GM23338 (cell line): ENCODE measurements at regions not wholly inside any gene's neighbourhood (a gene's known extent, or its start where the extent isn't known, plus 50 kb on each side); places are given as distances from the start of the nearest gene placed in this dataset.

Experiments used
- ATAC-seq: fragments of 200-7000 bp; cut with Tn5 transposase; 3 replicates; pipeline ENCODE4 v1.9.1; 2020
- DNase-seq: peaks from one replicate; pipeline ENCODE4 v3.0.0-alpha.2; 2015; ENCODE audit warnings: low spot score
- H2AFZ ChIP-seq: fragments of 200-600 bp; sonication (generic); 2 replicates; pipeline ENCODE4 v1.8.0; 2016; ENCODE audit warnings: antibody characterized with exemption, mild to moderate bottlenecking, moderate library complexity
- H3F3A ChIP-seq: fragments of 200-600 bp; sonication (generic); replicated peaks from 2 replicates; pipeline ENCODE4 v1.8.0; 2017; ENCODE audit warnings: antibody characterized with exemption, mixed run types, low read depth
- H3K27ac ChIP-seq: fragments of 200-600 bp; sonication (generic); 2 replicates; pipeline ENCODE4 v1.6.1; 2016; ENCODE audit warnings: low read depth
- H3K27me3 ChIP-seq: fragments of 200-600 bp; sonication (generic); 2 replicates; pipeline ENCODE4 v1.8.0; 2016; ENCODE audit warnings: mild to moderate bottlenecking, mixed run types, moderate library complexity; ENCODE audit not compliant: insufficient read depth
- H3K36me3 ChIP-seq: fragments of 200-600 bp; sonication (generic); 2 replicates; pipeline ENCODE4 v1.8.0; 2016; ENCODE audit warnings: mild to moderate bottlenecking; ENCODE audit not compliant: insufficient read depth
- H3K4me1 ChIP-seq: fragments of 200-600 bp; sonication (generic); 2 replicates; pipeline ENCODE4 v1.8.0; 2016; ENCODE audit warnings: mild to moderate bottlenecking, moderate library complexity; ENCODE audit not compliant: insufficient read depth
- H3K4me2 ChIP-seq: fragments of 200-600 bp; sonication (generic); 2 replicates; pipeline ENCODE4 v1.7.1; 2017; ENCODE audit warnings: mixed run types
- H3K4me3 ChIP-seq: fragments of 200-600 bp; sonication (generic); 2 replicates; pipeline ENCODE4 v1.6.1; 2016; ENCODE audit warnings: mixed run types
- H3K79me2 ChIP-seq: fragments of 200-600 bp; sonication (generic); replicated peaks from 2 replicates; pipeline ENCODE4 v1.8.0; 2017; ENCODE audit warnings: mild to moderate bottlenecking; ENCODE audit not compliant: insufficient read depth
- H3K9me2 ChIP-seq: fragments of 200-600 bp; sonication (generic); 2 replicates; pipeline ENCODE4 v1.8.0; 2017; ENCODE audit not compliant: insufficient read depth
- H4K20me1 ChIP-seq: fragments of 200-600 bp; sonication (generic); replicated peaks from 2 replicates; pipeline ENCODE4 v1.8.0; 2017; ENCODE audit warnings: mild to moderate bottlenecking; ENCODE audit not compliant: insufficient read depth
- H3K27ac Mint-ChIP-seq: 2 replicates; pipeline ENCODE4 v1.8.0; 2020; ENCODE audit warnings: inconsistent platforms, mild to moderate bottlenecking, moderate library complexity, mixed read lengths
- H3K27me3 Mint-ChIP-seq: 3 replicates; pipeline ENCODE4 v1.8.0; 2022; ENCODE audit warnings: low read depth, mild to moderate bottlenecking, moderate library complexity, mixed read lengths, inconsistent platforms; ENCODE audit not compliant: insufficient read depth, poor library complexity
- H3K36me3 Mint-ChIP-seq: 3 replicates; pipeline ENCODE4 v1.8.0; 2021; ENCODE audit warnings: low read depth, mild to moderate bottlenecking, inconsistent platforms, moderate library complexity, mixed read lengths
- H3K4me1 Mint-ChIP-seq: 3 replicates; pipeline ENCODE4 v1.8.0; 2020; ENCODE audit warnings: mild to moderate bottlenecking, inconsistent platforms, mixed read lengths
- H3K4me3 Mint-ChIP-seq: 3 replicates; pipeline ENCODE4 v1.8.0; 2021; ENCODE audit warnings: moderate library complexity, mild to moderate bottlenecking, inconsistent platforms, mixed read lengths
- H3K9me3 Mint-ChIP-seq: 3 replicates; pipeline ENCODE4 v1.8.0; 2020; ENCODE audit warnings: moderate library complexity, mild to moderate bottlenecking, inconsistent platforms, mixed read lengths
- CREB1 ChIP-seq: fragments of 250-450 bp; sonication (Bioruptor Pico); IDR thresholded peaks from 2 replicates; pipeline ENCODE4 v1.5.0; 2020; ENCODE audit warnings: low read depth, mild to moderate bottlenecking, moderate library complexity
- CTCF ChIP-seq, 2 experiments: fragments of 200-600 bp in 1 of 2; sonication (generic) in 1 of 2; conservative IDR thresholded peaks; 2 replicates each; pipeline versions ENCODE4 v1.5.1 to v1.6.1; 2016 to 2017; ENCODE audit warnings: antibody characterized with exemption in 2 of 2, low read depth in 2 of 2, mild to moderate bottlenecking in 2 of 2, moderate library complexity in 1 of 2
- ETS1 ChIP-seq: IDR thresholded peaks from 2 replicates; pipeline ENCODE4 v1.6.1; 2016; ENCODE audit warnings: antibody characterized with exemption
- EZH2 ChIP-seq: fragments of 200-600 bp; sonication (generic); IDR thresholded peaks from one replicate; pipeline ENCODE4 v1.8.0; 2017; ENCODE audit warnings: antibody characterized with exemption, mild to moderate bottlenecking, low read depth; ENCODE audit not compliant: unreplicated experiment
- EZH2phosphoT487 ChIP-seq: fragments of 200-600 bp; sonication (generic); IDR thresholded peaks from one replicate; pipeline ENCODE4 v1.8.1; 2018; ENCODE audit warnings: antibody characterized with exemption; ENCODE audit not compliant: unreplicated experiment
- JUNB ChIP-seq: IDR thresholded peaks from one replicate; pipeline ENCODE4 v1.6.1; 2016; ENCODE audit warnings: antibody characterized with exemption; ENCODE audit not compliant: unreplicated experiment
- NANOG ChIP-seq: IDR thresholded peaks from 2 replicates; pipeline ENCODE4 v1.6.1; 2016; ENCODE audit warnings: antibody characterized with exemption, borderline replicate concordance
- POLR2AphosphoS5 ChIP-seq: IDR thresholded peaks from 2 replicates; pipeline ENCODE4 v1.6.1; 2016; ENCODE audit warnings: antibody characterized with exemption, low read depth
- REST ChIP-seq: IDR thresholded peaks from one replicate; pipeline ENCODE4 v1.6.1; 2018; ENCODE audit warnings: antibody characterized with exemption; ENCODE audit not compliant: unreplicated experiment
- STAT1 ChIP-seq: IDR thresholded peaks from one replicate; pipeline ENCODE4 v1.6.1; 2016; ENCODE audit warnings: antibody characterized with exemption; ENCODE audit not compliant: unreplicated experiment
- ZNF114 ChIP-seq: fragments of 250-450 bp; sonication (Bioruptor Pico); IDR thresholded peaks from 2 replicates; pipeline ENCODE4 v1.5.0; 2020; ENCODE audit warnings: mild to moderate bottlenecking, moderate library complexity
- ZNF331 ChIP-seq: fragments of 250-450 bp; sonication (Bioruptor Pico); IDR thresholded peaks from 2 replicates; pipeline ENCODE4 v1.5.0; 2020; ENCODE audit warnings: low read depth, mild to moderate bottlenecking, moderate library complexity

GRCh38 chrX:69231903-69232302, 66.7 kb upstream of the PJA1 start:
- H3K4me1 ChIP-seq = no peaks in the 10 kb centered on the region
- no peak overlapping the region for H3K4me2 ChIP-seq
- Mint-ChIP-seq H3K4me3 (no peak overlapping the region), H3K36me3 (no peaks in the 10 kb centered on the region), H3K9me3 (no peaks in the 10 kb centered on the region), H3K27me3 (peaks cover 3% of the 10 kb centered on the region), H3K4me1 (no peaks in the 10 kb centered on the region), H3K27ac (no peak overlapping the region)
- H3F3A ChIP-seq = no peaks in the 10 kb centered on the region
- no peak overlapping the region for H2AFZ ChIP-seq
- no peak for ATAC-seq
- no peaks in the 10 kb centered on the region for H3K27me3 ChIP-seq
- no peaks in the 10 kb centered on the region for H3K79me2 ChIP-seq
- DNase-seq = no peak
- TF ChIP-seq ZNF114 (CRISPR knock-in tag) (no peak), NANOG (no peak), POLR2AphosphoS5 (no peak), STAT1 (no peak), EZH2 (no peak), ZNF331 (no peak), CTCF (conservative IDR thresholded peaks at IDR 0.05; ENCODE audit: low read depth in 2 of 2) (no peak), ETS1 (no peak), JUNB (no peak), EZH2phosphoT487 (no peak), CREB1 (CRISPR knock-in tag) (no peak)
- no peaks in the 10 kb centered on the region for H3K9me2 ChIP-seq
- H3K4me3 ChIP-seq = no peak overlapping the region
- no peaks in the 10 kb centered on the region for H4K20me1 ChIP-seq
- no peaks in the 10 kb centered on the region for H3K36me3 ChIP-seq
- no peak overlapping the region for H3K27ac ChIP-seq

GRCh38 chrX:69229436-69229835, 64.2 kb upstream of the PJA1 start:
- Mint-ChIP-seq H3K9me3 (no peaks in the 10 kb centered on the region), H3K4me1 (0 out of 3 replicates have a peak, but pooled peaks cover under 1% of the 10 kb centered on the region), H3K4me3 (no peak overlapping the region), H3K36me3 (no peaks in the 10 kb centered on the region), H3K27ac (no peak overlapping the region), H3K27me3 (peaks cover 1% of the 10 kb centered on the region)
- no peak overlapping the region for H2AFZ ChIP-seq
- peaks cover 17% of the 10 kb centered on the region for H3K27me3 ChIP-seq
- no peaks in the 10 kb centered on the region for H3K79me2 ChIP-seq
- no peaks in the 10 kb centered on the region for H3K4me1 ChIP-seq
- H3K9me2 ChIP-seq = no peaks in the 10 kb centered on the region
- ATAC-seq = no peak
- H3K4me2 ChIP-seq = no peak overlapping the region
- no peaks in the 10 kb centered on the region for H3F3A ChIP-seq
- no peaks in the 10 kb centered on the region for H3K36me3 ChIP-seq
- no peaks in the 10 kb centered on the region for H4K20me1 ChIP-seq
- H3K27ac ChIP-seq = no peak overlapping the region
- no peak overlapping the region for H3K4me3 ChIP-seq
- DNase-seq = no peak
- TF ChIP-seq CREB1 (CRISPR knock-in tag) (no peak), EZH2 (no peak), REST (no peak)
